ENCODE measurements at regions not wholly inside any gene's neighbourhood (a gene's known extent, or its start where the extent isn't known, plus 50 kb on each side); places are given as distances from the start of the nearest gene placed in this dataset.

DNA sequence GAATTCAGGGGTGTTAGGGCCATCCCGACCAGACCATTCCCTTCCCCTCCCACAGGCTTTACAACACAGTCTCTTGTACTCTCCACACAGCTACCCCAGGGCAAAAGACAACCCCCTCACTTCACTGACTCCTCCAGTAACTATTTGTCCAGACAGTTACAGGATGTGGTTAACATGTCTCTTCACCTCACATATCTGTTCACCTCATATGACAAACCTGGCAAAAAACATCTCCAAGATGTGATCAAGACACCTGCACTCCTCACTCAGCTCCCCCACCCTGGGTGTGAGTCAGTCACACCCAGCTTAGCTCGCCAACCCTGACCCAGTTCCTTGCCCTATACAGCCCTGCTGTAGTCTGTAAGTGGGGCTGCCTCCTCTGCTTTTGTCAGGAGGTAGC is 490.5 kb upstream of the CHRM3 start:
- DNase-seq, result no peak

DNA sequence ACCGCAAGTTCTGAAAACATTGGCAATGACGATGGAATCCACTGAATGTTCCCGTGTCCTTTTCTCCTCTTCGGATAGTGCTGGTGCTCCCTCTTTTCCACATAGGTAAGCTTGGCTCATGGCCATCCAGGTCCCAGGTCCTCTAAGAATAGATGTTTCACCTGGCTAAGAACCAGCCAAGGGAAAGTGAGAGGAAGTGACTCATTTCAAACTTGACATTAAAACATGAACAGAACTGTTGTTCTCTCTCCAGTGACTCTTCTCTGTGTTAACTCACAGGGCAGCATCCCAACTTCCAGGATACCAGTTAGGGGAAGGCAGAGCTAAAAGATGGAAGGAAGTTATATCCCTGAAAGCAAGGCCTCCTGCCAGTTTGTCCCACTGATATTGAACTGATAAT is 493.8 kb upstream of the CHRM3 start:
- DNase-seq, result no peak

DNA sequence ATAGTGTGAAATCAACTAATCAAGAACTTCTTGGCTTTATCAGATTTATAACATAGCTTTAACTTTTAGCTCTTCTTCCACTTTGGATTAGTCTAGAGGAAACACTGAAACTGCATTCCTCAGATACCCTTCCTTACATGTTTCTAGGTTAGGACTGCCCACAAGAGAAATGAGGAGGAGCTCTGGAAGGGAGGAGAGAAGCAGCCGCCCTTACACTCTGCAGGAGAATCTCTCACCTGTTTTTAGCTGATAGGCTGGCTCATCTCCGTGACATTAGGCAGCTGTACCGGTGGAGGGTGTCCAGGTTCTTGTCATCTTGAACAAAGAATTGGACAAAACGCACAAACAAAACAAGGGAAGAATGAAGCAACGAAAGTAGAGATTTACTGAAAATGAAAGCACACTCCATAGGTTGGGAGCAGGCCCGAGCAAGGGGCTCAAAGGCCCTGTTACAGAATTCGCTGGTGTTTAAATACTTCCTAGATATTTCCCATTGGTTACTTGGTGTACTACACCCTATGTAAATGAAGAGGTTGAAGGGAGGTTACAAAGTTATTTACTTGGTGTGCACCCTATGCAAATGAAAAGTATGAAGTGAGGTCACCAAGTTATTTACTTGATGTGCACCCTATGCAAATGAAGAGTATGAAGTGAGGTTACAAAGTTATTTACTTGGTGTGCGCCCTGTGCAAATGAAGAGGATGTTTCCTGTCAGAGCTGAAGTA is 524.9 kb upstream of the CHRM3 start:
- no peak for DNase-seq

DNA sequence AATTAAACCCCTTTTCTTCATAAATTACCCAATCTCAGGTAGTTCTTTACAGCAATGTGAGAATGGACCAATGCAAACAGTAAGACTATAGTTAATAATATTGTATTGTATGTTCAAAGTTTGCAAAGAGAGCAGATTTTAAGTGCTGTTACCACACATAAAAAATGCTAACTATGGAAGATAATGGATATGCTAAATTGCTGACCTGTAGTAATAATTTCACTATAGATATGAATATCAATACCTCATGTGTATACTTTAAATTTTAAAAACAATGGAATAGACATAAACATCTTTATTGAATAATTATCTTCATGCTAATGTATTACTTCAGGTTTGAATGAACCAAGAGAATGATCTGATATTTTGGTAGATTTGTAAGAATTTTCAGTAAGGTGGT is 552.4 kb upstream of the CHRM3 start:
- DNase-seq, result no peak

DNA sequence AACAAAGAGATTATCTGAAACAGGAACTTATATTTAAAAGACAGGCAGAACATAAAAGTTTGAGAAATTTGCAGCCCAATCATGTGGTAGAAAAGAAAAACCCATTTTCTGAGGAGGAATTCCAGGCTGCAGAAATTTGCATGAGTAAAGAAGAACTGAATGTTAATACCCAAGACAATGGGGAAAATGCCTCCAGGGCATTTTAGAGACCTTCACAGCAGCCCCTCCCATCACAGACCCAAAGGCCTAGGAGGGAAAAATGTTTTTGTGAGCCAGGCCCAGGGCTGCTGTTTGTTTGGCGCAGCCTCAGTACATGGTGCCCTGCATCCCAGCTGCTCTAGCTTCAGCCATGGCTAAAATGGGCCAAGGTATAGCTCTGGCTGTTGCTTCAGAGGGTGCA is 554.3 kb upstream of the CHRM3 start:
- DNase-seq, result no peak

DNA sequence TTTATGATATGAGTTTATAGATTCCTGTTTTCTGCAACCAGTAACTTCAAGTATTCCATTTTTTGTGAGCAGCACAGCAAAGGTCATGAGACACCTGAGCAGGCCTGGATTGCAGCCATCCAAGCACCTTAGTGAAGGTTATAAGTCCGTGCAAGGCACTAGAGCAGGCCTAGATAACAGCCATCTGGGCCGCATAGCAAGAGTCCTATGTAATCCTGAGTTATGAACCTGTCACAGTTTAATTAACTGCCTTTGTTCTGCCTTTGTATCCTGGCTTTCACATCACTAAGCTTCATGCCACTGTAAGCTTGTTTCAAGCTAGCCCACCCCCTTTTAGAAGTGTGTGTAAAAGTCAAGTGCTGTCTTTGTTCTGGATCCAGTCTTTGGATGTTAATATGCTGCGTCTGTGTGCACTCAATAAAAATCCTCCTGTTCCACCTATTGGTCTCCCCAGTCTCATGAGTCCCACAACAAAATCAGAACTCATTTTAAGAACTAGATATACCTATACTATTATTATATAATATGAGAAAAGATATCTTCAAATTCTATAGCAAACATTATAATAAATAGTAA is 556.2 kb upstream of the CHRM3 start:
- no peak for DNase-seq

DNA sequence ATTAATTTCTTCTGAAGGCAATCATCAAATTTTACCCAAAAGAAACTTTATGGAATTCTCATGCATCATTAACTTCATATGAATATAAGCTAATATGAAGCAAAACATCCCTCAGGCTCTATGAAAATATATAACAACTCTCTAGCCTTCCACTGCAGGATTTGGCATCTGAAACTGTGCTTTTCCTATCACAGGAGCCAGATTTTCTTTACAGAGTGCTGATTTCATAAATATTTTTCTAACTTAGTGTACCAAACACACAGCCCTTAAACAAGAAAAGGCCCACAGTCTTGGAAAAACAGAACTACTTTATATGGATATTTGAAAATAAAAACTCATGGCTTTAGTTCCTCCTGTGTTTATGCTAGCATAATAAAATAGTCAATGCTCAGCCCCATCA is 559.5 kb upstream of the CHRM3 start:
- no peak for DNase-seq

DNA sequence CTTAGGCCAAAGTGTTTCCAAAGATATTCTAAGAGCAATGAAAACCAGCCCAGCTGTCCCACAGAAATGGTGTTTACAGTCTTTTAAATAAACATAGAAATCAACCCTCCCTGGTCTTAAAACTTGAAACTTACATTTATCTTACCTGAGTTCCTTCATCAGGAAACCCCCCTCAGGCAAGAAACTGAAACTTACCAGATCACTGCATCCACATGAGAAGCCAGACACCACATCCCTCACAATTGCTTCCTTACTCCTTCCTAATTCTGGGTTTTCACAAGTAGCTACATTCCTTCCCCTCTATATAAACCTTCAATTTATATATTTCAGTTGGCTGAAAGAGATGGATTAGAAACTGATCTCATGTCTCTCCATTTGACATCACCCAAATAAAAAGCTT is 563.0 kb upstream of the CHRM3 start:
- no peak for DNase-seq

DNA sequence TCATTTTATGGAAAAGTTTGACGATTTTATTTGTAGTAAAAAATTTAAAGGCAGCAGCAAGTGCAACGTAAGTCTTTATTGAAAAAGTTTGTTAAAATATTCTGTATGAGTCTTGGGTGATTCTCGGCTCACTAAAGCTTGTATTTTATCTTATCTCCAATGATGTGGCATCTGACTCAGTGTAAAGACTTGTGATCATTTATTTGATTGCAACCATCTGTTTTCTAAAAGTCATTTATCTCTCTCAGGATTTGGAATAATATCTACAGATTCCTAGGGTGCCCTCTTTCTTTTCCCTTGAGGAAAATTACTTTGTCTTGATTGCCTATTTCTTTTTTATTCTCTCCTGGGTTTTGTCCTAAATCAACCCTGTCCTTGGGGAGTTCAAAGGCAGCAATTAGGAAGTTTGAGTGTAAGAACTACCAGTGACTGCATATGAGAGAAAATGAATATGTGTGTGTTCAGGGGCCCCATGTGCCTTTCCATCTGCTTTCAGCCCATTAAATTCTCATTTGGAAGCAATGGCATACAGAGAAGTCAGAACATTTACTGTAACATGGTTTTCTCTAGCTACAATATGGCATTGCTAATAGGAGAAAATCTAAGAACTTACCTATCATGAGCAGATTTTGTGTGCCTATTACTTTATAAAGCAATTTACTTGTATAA is 575.0 kb upstream of the CHRM3 start:
- no peak for DNase-seq

DNA sequence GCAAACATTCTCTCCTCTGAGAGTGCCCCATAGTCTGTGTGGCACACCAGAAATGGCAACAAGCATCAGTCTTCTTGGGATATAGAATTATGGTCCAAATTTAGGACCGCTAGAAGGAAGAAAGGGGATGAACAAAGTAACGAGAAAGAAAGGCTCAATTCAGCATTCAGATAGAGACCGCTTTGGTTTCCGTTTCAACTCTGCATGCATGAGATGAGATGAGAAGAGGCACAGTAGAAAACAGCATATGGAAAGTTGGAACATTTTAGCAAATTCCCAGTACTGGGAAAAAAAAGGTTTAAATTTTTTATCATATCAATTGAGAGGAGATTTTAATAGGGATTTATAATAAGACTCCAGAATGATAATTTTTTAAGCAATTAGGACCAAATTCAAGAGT is 595.5 kb upstream of the CHRM3 start:
- DNase-seq, result no peak

DNA sequence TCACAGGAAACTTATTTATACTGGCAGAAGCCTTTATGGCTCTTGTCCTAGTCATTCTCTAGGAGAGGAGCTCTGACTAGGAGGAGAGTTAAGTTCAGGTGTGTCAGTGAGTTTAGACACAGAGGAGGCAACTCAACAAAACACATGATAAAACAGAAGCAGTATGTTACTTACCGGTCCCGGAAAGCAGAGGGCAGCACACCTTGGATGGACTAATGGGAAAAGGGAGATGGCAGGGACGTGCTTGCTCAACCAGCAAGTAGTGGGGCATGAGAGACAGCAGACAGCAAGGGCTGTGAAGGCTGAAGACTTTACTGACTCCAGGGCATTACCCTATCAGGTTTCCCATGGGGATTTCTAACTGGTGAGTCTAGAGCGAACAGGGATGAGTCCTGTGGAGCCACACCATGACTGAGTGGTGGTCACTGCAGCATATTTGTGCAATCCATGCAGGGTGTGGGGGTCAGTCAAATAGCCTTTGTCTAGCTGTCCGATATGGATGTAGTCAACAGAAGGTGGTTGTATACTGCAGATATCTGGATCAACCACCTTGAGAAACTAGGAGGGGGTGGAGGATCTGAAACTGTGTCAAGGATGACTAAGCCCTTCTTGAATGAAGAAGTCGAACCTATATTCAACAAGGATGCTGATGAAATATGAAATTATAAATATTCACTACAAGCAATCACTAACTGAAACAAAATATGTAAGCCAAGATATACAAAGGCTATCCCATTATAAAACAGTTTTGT is 596.3 kb upstream of the CHRM3 start:
- DNase-seq, result no peak

DNA sequence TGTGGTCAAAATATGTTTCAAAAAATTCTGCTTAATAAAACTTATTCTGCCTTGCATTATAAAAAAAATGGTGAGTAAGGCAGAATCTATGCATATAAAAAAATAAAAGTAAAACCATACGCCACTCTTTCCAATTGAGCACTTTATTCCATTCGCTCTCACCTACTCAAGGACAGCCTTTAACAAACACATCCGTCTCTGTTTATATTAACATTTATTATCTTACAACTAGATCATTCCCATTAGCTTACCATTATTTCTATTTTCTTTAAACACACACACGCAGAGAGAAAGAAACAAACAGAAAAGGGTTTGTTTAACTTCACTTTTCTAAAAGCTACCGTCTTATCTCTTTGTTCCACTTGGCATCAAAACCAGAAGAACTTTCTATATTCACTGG is 598.9 kb upstream of the CHRM3 start:
- no peak for DNase-seq

DNA sequence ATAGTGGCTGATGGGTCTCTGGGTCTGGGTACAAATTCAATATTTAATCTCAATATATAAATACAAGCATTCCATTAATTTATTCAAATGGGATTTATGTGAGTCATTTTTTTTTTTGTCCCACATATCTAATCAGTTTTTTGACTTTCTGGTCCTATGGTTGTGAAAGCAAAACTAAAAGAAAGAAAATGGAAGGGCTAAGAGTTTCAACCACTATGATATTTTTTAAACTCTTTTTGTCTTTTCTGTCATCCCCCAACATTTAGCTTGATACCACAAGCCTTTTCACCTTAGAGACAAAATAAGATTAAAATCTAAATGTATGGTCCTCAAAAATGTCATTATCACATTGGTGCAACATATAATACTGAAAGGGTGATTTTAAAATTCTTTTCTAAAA is 602.7 kb upstream of the CHRM3 start:
- DNase-seq, result no peak

DNA sequence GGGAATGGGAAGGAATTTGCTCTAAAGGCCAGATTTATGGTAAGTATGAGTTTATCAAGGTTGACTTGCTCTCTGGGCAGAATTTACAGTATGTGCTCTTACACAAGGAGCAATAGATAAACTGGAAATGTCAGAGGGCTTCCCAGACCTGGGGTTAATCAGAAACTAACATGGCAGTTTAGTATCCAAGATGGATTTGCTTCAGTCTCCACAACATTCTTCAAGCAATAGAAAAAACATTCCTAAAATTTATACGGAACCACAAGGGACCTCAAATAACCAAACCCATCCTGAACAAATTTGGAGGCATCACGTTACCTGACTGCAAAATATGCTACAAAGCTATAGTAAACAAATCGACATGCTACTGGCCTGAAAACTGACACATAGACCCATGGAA is 606.7 kb upstream of the CHRM3 start:
- no peak for DNase-seq

DNA sequence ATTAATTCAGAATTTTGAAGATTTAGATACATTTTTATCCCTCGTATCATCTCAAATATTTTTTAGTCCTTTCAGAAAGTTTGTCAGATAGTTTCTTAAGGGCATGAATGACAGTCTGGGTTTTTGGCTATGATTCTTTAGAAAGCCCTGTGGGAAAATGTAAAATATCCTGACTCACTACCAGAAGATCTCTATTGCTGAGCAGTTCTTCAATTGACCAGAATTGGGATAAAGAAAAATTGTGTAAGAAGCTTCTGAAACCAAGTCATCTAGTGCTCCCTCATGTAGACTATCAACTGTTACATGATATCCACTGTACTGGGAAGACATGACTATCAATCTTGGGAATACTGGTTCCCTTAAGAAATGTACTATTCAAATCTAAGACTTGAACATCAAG is 608.3 kb upstream of the CHRM3 start:
- no peak for DNase-seq

DNA sequence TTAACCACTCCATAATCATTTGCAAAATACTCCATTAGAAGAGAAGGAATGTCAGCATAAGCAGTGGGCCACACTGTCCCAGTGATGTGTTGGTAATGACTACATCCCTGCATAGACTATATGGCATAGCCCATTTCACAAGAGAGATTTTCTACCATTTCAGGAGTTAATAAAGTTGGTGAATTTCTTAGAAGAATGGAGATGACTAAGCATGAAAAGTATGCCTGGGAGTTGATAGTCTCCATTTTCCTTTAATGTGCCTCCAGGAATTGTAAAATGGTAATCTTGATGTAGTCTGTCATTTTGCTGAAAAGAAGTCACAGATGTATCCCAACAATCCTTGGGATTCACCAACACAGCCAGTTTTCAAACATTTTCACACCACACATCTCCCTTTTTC is 608.8 kb upstream of the CHRM3 start:
- no peak for DNase-seq

DNA sequence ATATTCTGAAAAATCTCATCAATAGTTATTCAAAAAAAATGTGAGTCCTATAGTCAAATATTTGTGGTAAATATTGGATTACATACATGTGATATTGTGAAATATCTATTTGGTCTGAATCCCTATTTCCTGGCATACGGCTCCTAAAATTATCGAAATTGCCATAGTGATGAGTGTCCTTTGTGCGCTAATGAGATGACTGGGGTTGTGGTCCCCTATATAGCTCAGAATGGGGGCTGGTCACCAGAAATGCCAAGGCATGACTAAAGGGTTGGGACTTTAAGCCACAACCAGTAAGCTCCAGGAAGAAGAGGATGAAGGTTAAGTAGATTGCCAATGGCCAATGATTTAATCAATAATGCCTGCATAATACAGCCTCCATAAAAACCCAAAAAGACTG is 610.2 kb upstream of the CHRM3 start:
- no peak for DNase-seq

DNA sequence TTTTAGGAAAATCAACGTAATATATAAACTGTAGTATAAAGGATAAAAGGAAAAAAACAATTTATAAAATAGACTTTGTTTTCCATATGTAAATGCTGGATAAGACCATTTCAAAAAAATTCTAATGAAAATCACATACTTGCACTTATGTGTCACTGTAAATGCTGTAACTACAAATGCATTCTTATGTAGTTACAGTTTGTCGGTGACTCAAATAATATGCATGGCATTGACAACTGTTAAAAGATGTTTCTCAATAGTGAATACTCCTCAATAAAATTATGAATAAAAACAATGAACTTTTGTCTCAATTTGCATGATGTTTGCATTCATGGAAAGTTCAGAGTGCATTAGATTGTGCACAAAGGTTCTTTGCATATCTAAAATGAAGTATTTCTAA is 614.0 kb upstream of the CHRM3 start:
- DNase-seq, result no peak

DNA sequence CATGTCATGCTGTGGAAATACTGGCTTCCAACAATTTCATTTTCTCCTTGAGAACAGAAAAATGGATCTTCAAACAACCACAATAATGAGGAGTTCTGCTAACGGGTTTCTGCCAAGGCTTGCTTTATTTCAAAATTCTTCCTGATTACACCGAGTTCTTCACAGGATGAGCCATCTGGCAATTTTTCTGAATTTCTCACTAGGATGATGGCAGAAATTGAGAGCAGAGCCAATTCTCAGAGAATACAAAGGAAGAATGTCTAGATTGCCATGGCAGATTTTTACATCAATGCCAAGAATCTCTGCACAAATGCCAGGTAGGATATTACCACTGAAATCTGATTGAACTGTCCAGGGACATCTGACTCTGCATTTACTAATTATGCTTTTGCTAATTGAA is 619.0 kb upstream of the CHRM3 start:
- DNase-seq, result no peak

DNA sequence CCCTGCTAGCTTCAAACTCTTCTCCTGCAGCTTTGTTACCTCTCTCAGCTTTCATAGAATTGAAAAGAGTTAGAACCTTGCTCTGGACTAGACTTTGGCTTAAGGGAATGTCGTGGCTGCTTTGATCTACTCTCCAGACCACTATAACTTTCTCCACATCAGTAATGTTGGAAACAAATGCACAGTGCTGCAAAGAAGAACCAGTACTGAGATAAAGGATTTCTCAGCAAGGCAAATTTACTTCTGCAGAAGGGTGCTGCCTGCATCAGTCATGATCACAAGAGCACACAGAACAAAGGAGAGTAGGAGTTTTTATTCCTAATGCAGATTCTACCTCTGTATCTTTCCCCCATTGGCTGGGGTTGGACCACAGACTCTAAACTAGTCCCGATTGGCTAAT is 621.6 kb upstream of the CHRM3 start:
- DNase-seq, result no peak

DNA sequence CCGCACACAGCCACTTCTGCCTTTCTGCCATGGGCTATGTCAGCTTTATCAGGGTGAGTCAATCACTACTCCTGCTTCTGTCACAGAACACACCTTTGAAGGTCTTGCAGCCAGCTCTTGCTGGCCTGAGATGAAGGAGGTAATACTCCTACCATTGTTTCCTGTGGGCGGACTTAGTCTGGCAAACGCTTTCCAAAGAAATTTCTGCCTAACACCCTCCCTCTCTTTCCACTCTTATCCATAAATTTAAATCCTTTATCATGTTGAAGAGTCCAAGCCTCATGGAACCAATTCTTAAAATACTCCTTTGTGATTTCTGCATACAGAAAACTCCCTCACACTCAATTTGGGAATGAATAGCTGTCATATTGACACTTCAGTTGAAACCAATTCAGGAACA is 633.1 kb upstream of the CHRM3 start:
- no peak for DNase-seq

DNA sequence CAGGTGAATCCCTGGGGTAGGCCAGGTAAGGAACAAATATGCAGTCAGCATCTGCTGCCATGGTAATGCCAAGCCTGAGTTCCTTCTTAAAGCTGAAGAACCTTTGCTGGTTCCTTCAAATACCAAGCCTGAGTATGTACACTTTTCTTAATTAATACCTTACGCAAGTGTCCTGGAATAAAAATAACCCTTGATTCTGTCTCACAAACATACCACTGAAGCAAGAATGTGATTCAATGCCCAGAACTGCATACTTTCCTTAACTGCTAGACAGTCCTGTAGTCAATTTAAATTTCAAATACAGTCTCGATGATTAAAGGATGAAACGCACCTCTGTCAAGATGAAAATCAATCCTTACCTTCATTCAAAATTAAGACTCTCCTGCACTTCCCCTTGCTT is 634.0 kb upstream of the CHRM3 start:
- no peak for DNase-seq

DNA sequence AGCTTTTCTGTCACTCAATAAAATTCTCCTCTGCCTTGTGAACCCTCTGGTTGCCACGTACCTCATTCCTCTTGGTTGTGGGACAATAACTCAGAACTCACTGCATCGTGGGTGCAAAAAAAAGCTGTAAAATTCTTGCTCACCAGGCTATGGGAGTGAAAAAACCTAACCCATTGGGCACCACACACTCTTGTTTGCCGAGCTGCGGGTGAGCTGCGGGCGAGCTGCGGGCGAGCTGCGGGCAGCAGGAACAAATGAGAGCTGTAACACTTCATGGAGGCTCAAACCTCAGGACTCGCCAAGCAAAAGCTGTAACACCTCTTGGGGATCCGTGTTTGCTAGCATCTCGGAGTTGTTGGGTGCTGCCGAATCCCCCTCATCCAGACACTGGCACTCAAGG is 641.3 kb upstream of the CHRM3 start:
- DNase-seq, result no peak

DNA sequence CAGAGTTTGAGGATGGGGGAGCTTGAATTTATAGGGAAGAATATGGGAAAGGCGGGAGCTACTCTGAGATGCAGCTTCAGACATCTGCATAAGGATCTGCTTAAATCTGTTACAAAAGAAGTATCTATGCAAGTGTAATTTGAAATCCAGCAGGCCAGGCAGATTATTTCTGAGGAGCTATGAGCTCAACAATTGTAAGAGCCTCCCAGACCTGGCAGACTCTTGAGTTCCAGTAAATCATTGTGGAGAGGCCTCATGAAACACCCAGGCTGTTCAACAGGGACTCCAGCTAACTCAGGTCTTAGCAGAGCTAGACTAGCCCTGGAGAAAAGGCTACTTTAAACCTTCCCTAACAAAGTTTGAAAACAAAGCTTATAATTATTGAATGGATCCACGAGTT is 647.5 kb upstream of the CHRM3 start:
- no peak for DNase-seq

Measured in SHP77 treated with DMSO at 0.1 percent for 48 hours (cell line).